CD14-positive monocyte (primary cell): ENCODE measurements at regions not wholly inside any gene's neighbourhood (a gene's known extent, or its start where the extent isn't known, plus 50 kb on each side); places are given as distances from the start of the nearest gene placed in this dataset.

Experiments
- DNase-seq, 3 donors: peaks; one replicate each; pipeline ENCODE4 v3.0.0-alpha.2; 2011 to 2022
- H2AFZ ChIP-seq: 2 replicates; pipeline ENCODE4 v1.6.0; 2012; ENCODE audit warnings: mild to moderate bottlenecking, low read depth, low read length, inconsistent platforms; ENCODE audit not compliant: insufficient read depth, poor library complexity, severe bottlenecking
- H3K27ac ChIP-seq, 2 donors: 1 replicate in 1 of 2; 2 replicates in 1 of 2; pipeline ENCODE4 v1.5.1; 2012 to 2013; ENCODE audit warnings: low read length in 2 of 2, control low read depth in 1 of 2, inconsistent platforms in 1 of 2, low read depth in 1 of 2, mild to moderate bottlenecking in 1 of 2
- H3K27me3 ChIP-seq, 2 donors: one replicate each; pipeline versions ENCODE4 v1.6.0 to v1.6.1; 2011 to 2013; ENCODE audit warnings: low read length in 2 of 2; ENCODE audit not compliant: control insufficient read depth in 2 of 2, insufficient read depth in 2 of 2
- H3K36me3 ChIP-seq, 2 donors: replicated peaks in 1 of 2; 1 replicate in 1 of 2; 2 replicates in 1 of 2; pipeline versions ENCODE4 v1.5.1 to v1.6.1; 2012 to 2013; ENCODE audit warnings: low read length in 2 of 2, control low read depth in 1 of 2, inconsistent platforms in 1 of 2, mild to moderate bottlenecking in 1 of 2; ENCODE audit not compliant: insufficient read depth in 2 of 2, control insufficient read depth in 1 of 2
- H3K4me1 ChIP-seq, 2 donors: 1 replicate in 1 of 2; 2 replicates in 1 of 2; pipeline versions ENCODE4 v1.5.1 to v1.6.1; 2012 to 2013; ENCODE audit warnings: low read length in 2 of 2, control low read depth in 1 of 2, inconsistent platforms in 1 of 2, mild to moderate bottlenecking in 1 of 2, moderate library complexity in 1 of 2; ENCODE audit not compliant: insufficient read depth in 2 of 2, control insufficient read depth in 1 of 2
- H3K4me2 ChIP-seq: replicated peaks from 2 replicates; pipeline ENCODE3; 2012; ENCODE audit warnings: low read length, moderate library complexity, mild to moderate bottlenecking; ENCODE audit not compliant: poor library complexity, severe bottlenecking; ENCODE audit errors: extremely low read depth
- H3K4me3 ChIP-seq, 3 experiments: fragments of 200-600 bp in 1 of 3; sonication (generic) in 1 of 3; replicated peaks in 1 of 3; 1 replicate in 2 of 3; 2 replicates in 1 of 3; pipeline ENCODE4 v1.5.1; 2011 to 2013; ENCODE audit warnings: low read length in 3 of 3, mild to moderate bottlenecking in 3 of 3, control low read depth in 2 of 3, low read depth in 2 of 3, inconsistent platforms in 1 of 3, moderate library complexity in 1 of 3
- H3K79me2 ChIP-seq: 2 replicates; pipeline ENCODE4 v1.6.0; 2012; ENCODE audit warnings: mild to moderate bottlenecking, control low read depth, inconsistent platforms, low read length, moderate library complexity; ENCODE audit not compliant: insufficient read depth
- H3K9ac ChIP-seq: 2 replicates; pipeline ENCODE4 v1.6.0; 2017; ENCODE audit warnings: low read length, mild to moderate bottlenecking; ENCODE audit not compliant: insufficient read depth, poor library complexity, severe bottlenecking
- H3K9me3 ChIP-seq, 2 donors: replicated peaks in 1 of 2; 1 replicate in 1 of 2; 2 replicates in 1 of 2; pipeline versions ENCODE4 v1.5.1 to v1.6.1; 2012 to 2013; ENCODE audit warnings: low read length in 2 of 2, control low read depth in 1 of 2; ENCODE audit not compliant: control insufficient read depth in 1 of 2, insufficient read depth in 1 of 2
- H4K20me1 ChIP-seq: 2 replicates; pipeline ENCODE4 v1.6.0; 2012; ENCODE audit warnings: mild to moderate bottlenecking, low read length, control low read depth, moderate library complexity; ENCODE audit not compliant: insufficient read depth
- H3K27ac Mint-ChIP-seq, 7 donors: one replicate each; pipeline ENCODE4 v1.8.0; 2020; ENCODE audit warnings: mild to moderate bottlenecking in 7 of 7, mixed read lengths in 7 of 7, moderate library complexity in 6 of 7, inconsistent platforms in 2 of 7
- H3K27me3 Mint-ChIP-seq, 3 donors: one replicate each; pipeline ENCODE4 v1.8.0; 2021 to 2022; ENCODE audit warnings: low read depth in 3 of 3, mild to moderate bottlenecking in 3 of 3, mixed read lengths in 3 of 3, moderate library complexity in 3 of 3, inconsistent platforms in 1 of 3
- H3K36me3 Mint-ChIP-seq, 2 donors: one replicate each; pipeline ENCODE4 v1.8.0; 2020; ENCODE audit warnings: mixed read lengths in 2 of 2, inconsistent platforms in 1 of 2, mild to moderate bottlenecking in 1 of 2
- H3K4me1 Mint-ChIP-seq: one replicate; pipeline ENCODE4 v1.8.0; 2020; ENCODE audit warnings: mild to moderate bottlenecking, mixed read lengths
- H3K4me3 Mint-ChIP-seq, 2 donors: one replicate each; pipeline ENCODE4 v1.8.0; 2020; ENCODE audit warnings: mild to moderate bottlenecking in 2 of 2, mixed read lengths in 2 of 2, moderate library complexity in 1 of 2
- H3K9me3 Mint-ChIP-seq, 7 donors: one replicate each; pipeline ENCODE4 v1.8.0; 2020 to 2022; ENCODE audit warnings: mixed read lengths in 7 of 7, mild to moderate bottlenecking in 6 of 7, moderate library complexity in 6 of 7, inconsistent platforms in 2 of 7
- CTCF ChIP-seq: fragments of 200-600 bp; IDR thresholded peaks from one replicate; pipeline ENCODE4 v1.8.0; 2022; ENCODE audit warnings: antibody characterized with exemption, mild to moderate bottlenecking
- WGBS: methylation state at CpG from one replicate; pipeline ENCODE4 v1.1.5; 2013; ENCODE audit warnings: missing lambda C conversion rate; ENCODE audit not compliant: insufficient coverage; 5-methylcytosine and 5-hydroxymethylcytosine counted together
- intact Hi-C, 2 donors: fragments of 100-400 bp; cut with micrococcal nuclease; formaldehyde crosslinking; loops; one replicate each; pipeline versions ENCODE4 v1.15.0 to v1.15.1; 2023

DNA sequence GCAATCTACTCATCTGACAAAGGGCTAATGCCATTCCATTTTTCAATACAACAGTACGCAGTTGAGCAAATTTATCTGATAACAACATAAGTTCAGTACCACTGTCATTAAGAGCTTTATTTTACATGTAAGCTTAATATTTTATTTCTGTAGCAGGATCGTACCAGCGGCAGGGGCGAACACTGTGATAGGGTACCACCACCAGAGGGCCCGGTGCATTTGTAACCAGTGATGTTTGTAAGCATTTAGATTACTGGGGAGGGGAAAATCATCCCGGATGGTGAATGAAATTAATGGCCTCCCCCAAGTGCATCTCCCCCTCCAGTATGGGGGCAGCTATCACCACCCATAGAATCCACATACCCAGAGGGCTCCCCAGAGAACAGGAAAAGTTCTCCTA lies 179.0 kb downstream of the ADGRA3 start:
- H3K4me3 Mint-ChIP-seq: no peak overlapping the region
- DNase-seq: no peak
- TF ChIP-seq CTCF: no peak
- Histone ChIP-seq H2AFZ (no peak overlapping the region), H3K9ac (no peak overlapping the region), H3K79me2 (no peaks in the 10 kb centered on the region), H3K4me2 (no peak overlapping the region), H3K27ac (no peak overlapping the region), H3K27me3 (no peaks in the 10 kb centered on the region), H3K4me3 (no peak overlapping the region), H3K4me1 (no peaks in the 10 kb centered on the region), H3K9me3 (peaks cover 0 to 7% of the 10 kb centered on the region in 2 donors), H3K36me3 (no peaks in the 10 kb centered on the region), H4K20me1 (no peaks in the 10 kb centered on the region)
- H3K36me3 Mint-ChIP-seq: no peaks in the 10 kb centered on the region
- H3K4me1 Mint-ChIP-seq: no peaks in the 10 kb centered on the region
- H3K27ac Mint-ChIP-seq: no peak overlapping the region
- H3K9me3 Mint-ChIP-seq: peaks cover 0 to 11% (median 4%) of the 10 kb centered on the region in 7 donors
- no CpG with 5 or more reads among the region's 6 CpGs for WGBS
- intact Hi-C loops: no loop called here
- peaks cover 0 to 1% (median 0%) of the 10 kb centered on the region in 3 donors for H3K27me3 Mint-ChIP-seq

GRCh38 chr4:22334155-22334554 lies 181.7 kb downstream of the ADGRA3 start:
- no peak overlapping the region for H3K4me3 Mint-ChIP-seq
- Histone ChIP-seq H3K36me3 (no peaks in the 10 kb centered on the region), H3K4me1 (no peaks in the 10 kb centered on the region), H3K79me2 (no peaks in the 10 kb centered on the region), H2AFZ (no peak overlapping the region), H3K9me3 (peaks cover 0 to 4% of the 10 kb centered on the region in 2 donors), H3K27me3 (no peaks in the 10 kb centered on the region), H3K9ac (no peak overlapping the region), H3K27ac (no peak overlapping the region), H3K4me2 (no peak overlapping the region), H3K4me3 (no peak overlapping the region), H4K20me1 (no peaks in the 10 kb centered on the region)
- peaks cover 0 to 1% (median 0%) of the 10 kb centered on the region in 3 donors for H3K27me3 Mint-ChIP-seq
- no peaks in the 10 kb centered on the region for H3K36me3 Mint-ChIP-seq
- DNase-seq: no peak
- no peak for TF ChIP-seq CTCF
- peaks cover 0 to 6% (median 2%) of the 10 kb centered on the region in 7 donors for H3K9me3 Mint-ChIP-seq
- WGBS: no CpG with 5 or more reads among the region's 2 CpGs
- H3K27ac Mint-ChIP-seq: no peak overlapping the region
- no peaks in the 10 kb centered on the region for H3K4me1 Mint-ChIP-seq
- intact Hi-C loops: no loop called here
